IMR-90 (cell line): ENCODE measurements at regions not wholly inside any gene's neighbourhood (a gene's known extent, or its start where the extent isn't known, plus 50 kb on each side); places are given as distances from the start of the nearest gene placed in this dataset.

ENCODE experiments used
- ATAC-seq: fragments of 200-7000 bp; cut with Tn5 transposase; 2 replicates; pipeline ENCODE4 v1.9.1; 2020; ENCODE audit warnings: low read depth, mild to moderate bottlenecking, moderate library complexity
- BruUV-seq: library from RNA; stranded (reverse); fragments of 400-500 nt; replicated peaks from 2 replicates; lab custom pipeline; 2021; lab: Mats Ljungman, UMichigan
- CTCF ChIA-PET: fragments of 300-600 bp; formaldehyde crosslinking; extraction: SDS; loops from one replicate; lab custom pipeline; 2021; ENCODE audit warnings: antibody characterized with exemption; lab: Yijun Ruan, JAX
- POLR2A ChIA-PET: fragments of 300-600 bp; sonication (Branson Sonifier 250); formaldehyde crosslinking; loops from one replicate; lab custom pipeline; 2022; ENCODE audit warnings: antibody characterized with exemption; ENCODE audit not compliant: unreplicated experiment; lab: Charles Lee
- DNase-seq: peaks from one replicate; pipeline ENCODE4 v3.0.0; 2013
- H2AFZ ChIP-seq: replicated peaks from 2 replicates; pipeline ENCODE3; 2013; ENCODE audit warnings: low read length, mild to moderate bottlenecking; ENCODE audit not compliant: poor library complexity
- H2AK5ac ChIP-seq: 2 replicates; pipeline ENCODE4 v1.6.1; 2013; ENCODE audit warnings: low read depth, low read length, inconsistent platforms
- H2AK9ac ChIP-seq: replicated peaks from 2 replicates; pipeline ENCODE3; 2013; ENCODE audit warnings: mild to moderate bottlenecking, low read depth, low read length, moderate library complexity; ENCODE audit not compliant: poor library complexity
- H2BK120ac ChIP-seq: 2 replicates; pipeline ENCODE4 v1.6.1; 2013; ENCODE audit warnings: low read depth, low read length, inconsistent platforms
- H2BK15ac ChIP-seq: 3 replicates; pipeline ENCODE4 v1.6.1; 2013; ENCODE audit warnings: low read depth, low read length, inconsistent platforms
- H2BK20ac ChIP-seq: 2 replicates; pipeline ENCODE4 v1.6.1; 2013; ENCODE audit warnings: low read depth, mild to moderate bottlenecking, inconsistent platforms, low read length, moderate library complexity
- H2BK5ac ChIP-seq: 2 replicates; pipeline ENCODE4 v1.6.1; 2013; ENCODE audit warnings: mild to moderate bottlenecking, low read depth, low read length, inconsistent platforms; ENCODE audit not compliant: poor library complexity, severe bottlenecking
- H3K14ac ChIP-seq: replicated peaks from 2 replicates; pipeline ENCODE4 v1.6.1; 2013; ENCODE audit warnings: low read depth, low read length, inconsistent platforms
- H3K18ac ChIP-seq: 2 replicates; pipeline ENCODE4 v1.6.1; 2013; ENCODE audit warnings: low read depth, low read length, control low read depth
- H3K23ac ChIP-seq: 2 replicates; pipeline ENCODE4 v1.6.1; 2013; ENCODE audit warnings: low read depth, low read length, inconsistent platforms
- H3K27ac ChIP-seq: 2 replicates; pipeline ENCODE4 v1.5.1; 2013; ENCODE audit warnings: mild to moderate bottlenecking, control low read depth, low read length; ENCODE audit not compliant: insufficient read depth
- H3K27me3 ChIP-seq: 2 replicates; pipeline ENCODE4 v1.6.1; 2013; ENCODE audit warnings: low read length; ENCODE audit not compliant: control insufficient read depth, insufficient read depth
- H3K36me3 ChIP-seq: 2 replicates; pipeline ENCODE4 v1.6.1; 2013; ENCODE audit warnings: low read length, mixed read lengths; ENCODE audit not compliant: control insufficient read depth, insufficient read depth
- H3K4ac ChIP-seq: 2 replicates; pipeline ENCODE4 v1.6.1; 2013; ENCODE audit warnings: low read depth, low read length, inconsistent platforms
- H3K4me1 ChIP-seq: 2 replicates; pipeline ENCODE4 v1.6.1; 2013; ENCODE audit warnings: low read length, mixed read lengths; ENCODE audit not compliant: control insufficient read depth, insufficient read depth
- H3K4me2 ChIP-seq: 2 replicates; pipeline ENCODE4 v1.6.1; 2013; ENCODE audit warnings: low read depth, mild to moderate bottlenecking, control low read depth, low read length, moderate library complexity
- H3K4me3 ChIP-seq: 2 replicates; pipeline ENCODE4 v1.5.1; 2013; ENCODE audit warnings: low read depth, mild to moderate bottlenecking, control low read depth, low read length, moderate library complexity; ENCODE audit not compliant: insufficient read depth
- H3K56ac ChIP-seq: 2 replicates; pipeline ENCODE4 v1.6.1; 2013; ENCODE audit warnings: low read length, inconsistent platforms; ENCODE audit not compliant: insufficient read depth; ENCODE audit errors: extremely low read depth
- H3K79me1 ChIP-seq, 2 experiments: 2 replicates each; pipeline ENCODE4 v1.6.1; 2013; ENCODE audit warnings: low read length in 2 of 2, inconsistent platforms in 1 of 2, low read depth in 1 of 2
- H3K9ac ChIP-seq: 2 replicates; pipeline ENCODE4 v1.6.1; 2013; ENCODE audit warnings: low read depth, low read length, control low read depth
- H3K9me1 ChIP-seq: 2 replicates; pipeline ENCODE4 v1.6.1; 2013; ENCODE audit warnings: low read length, inconsistent platforms; ENCODE audit not compliant: insufficient read depth
- H3K9me3 ChIP-seq: 2 replicates; pipeline ENCODE4 v1.6.1; 2013; ENCODE audit warnings: low read length; ENCODE audit not compliant: control insufficient read depth, insufficient read depth
- H4K20me1 ChIP-seq: 2 replicates; pipeline ENCODE4 v1.6.1; 2013; ENCODE audit warnings: low read length, inconsistent platforms; ENCODE audit not compliant: insufficient read depth
- H4K5ac ChIP-seq: 2 replicates; pipeline ENCODE4 v1.6.1; 2013; ENCODE audit warnings: mild to moderate bottlenecking, low read depth, low read length, control low read depth
- H4K8ac ChIP-seq, 2 experiments: 2 replicates each; pipeline ENCODE4 v1.6.1; 2013; ENCODE audit warnings: low read depth in 2 of 2, low read length in 2 of 2, control low read depth in 1 of 2, inconsistent platforms in 1 of 2
- H4K91ac ChIP-seq: 2 replicates; pipeline ENCODE4 v1.6.1; 2013; ENCODE audit warnings: low read depth, low read length, inconsistent platforms; ENCODE audit not compliant: insufficient read depth
- CTCF ChIP-seq: conservative IDR thresholded peaks from 2 replicates; pipeline ENCODE4 v1.5.1; 2012; ENCODE audit warnings: mild to moderate bottlenecking, low read depth, low read length, improper control_type of control experiment
- MAFK ChIP-seq: IDR thresholded peaks from 2 replicates; pipeline ENCODE4 v1.6.1; 2012; ENCODE audit warnings: low read depth, low read length, improper control_type of control experiment
- MAZ ChIP-seq: IDR thresholded peaks from 2 replicates; pipeline ENCODE4 v1.6.1; 2012; ENCODE audit warnings: low read depth, mild to moderate bottlenecking, low read length, improper control_type of control experiment, moderate library complexity, borderline replicate concordance
- RCOR1 ChIP-seq: IDR thresholded peaks from 2 replicates; pipeline ENCODE4 v1.6.1; 2012; ENCODE audit warnings: mild to moderate bottlenecking, low read length, improper control_type of control experiment; ENCODE audit not compliant: insufficient replicate concordance
- WGBS, 2 experiments: methylation state at CpG; one replicate each; pipeline versions ENCODE4 v1.1.5 to v1.1.7; 2013; ENCODE audit warnings: missing lambda C conversion rate in 2 of 2; ENCODE audit not compliant: insufficient read length in 1 of 2; ENCODE audit errors: extremely low coverage in 2 of 2; 5-methylcytosine and 5-hydroxymethylcytosine counted together
- dilution Hi-C: fragments of 300-500 bp; cut with HindIII; formaldehyde crosslinking; loops from one replicate; pipeline ENCODE4 v1.14.3; 2018; ENCODE audit warnings: low sequenced_read_pairs; ENCODE audit not compliant: unreplicated experiment
- in situ Hi-C: fragments of 300-500 bp; cut with MboI; formaldehyde crosslinking; loops from 3 replicates; pipeline ENCODE4 v1.14.3; 2019; ENCODE audit warnings: low sequenced_read_pairs, inconsistent platforms, mixed read lengths
- intact Hi-C: fragments of 100-400 bp; cut with micrococcal nuclease; formaldehyde crosslinking; loops from 2 replicates; pipeline ENCODE4 v1.10.0; 2022

- DNase-seq = peak; percentile 35
- dilution Hi-C loops = no loop called here
- no peak overlapping the region for H3K4me3 ChIP-seq
These were observed 325.4 kb upstream of the SEMA3C start for GRCh38 chr7:81244224-81244623.

More at GRCh38 chr7:81244224-81244623, 325.4 kb upstream of the SEMA3C start:
- H2BK20ac ChIP-seq = no peak overlapping the region
- POLR2A ChIA-PET = no interaction called here
- H3K9me3 ChIP-seq = no peaks in the 10 kb centered on the region
- H4K20me1 ChIP-seq = no peaks in the 10 kb centered on the region
- H3K27me3 ChIP-seq = no peaks in the 10 kb centered on the region
- H3K36me3 ChIP-seq = no peaks in the 10 kb centered on the region
- H3K4ac ChIP-seq = no peak overlapping the region
- H3K4me2 ChIP-seq = no peak overlapping the region
- no peak overlapping the region for H2BK5ac ChIP-seq
- BruUV-seq = no TSS peak
- H2AFZ ChIP-seq = no peak overlapping the region
- no peak overlapping the region for H3K23ac ChIP-seq
- no peak overlapping the region for H4K8ac ChIP-seq
- no peak for ATAC-seq
- H2BK120ac ChIP-seq = no peak overlapping the region
- H3K9ac ChIP-seq = no peak overlapping the region
- H3K56ac ChIP-seq = no peak overlapping the region
- no peaks in the 10 kb centered on the region for H3K9me1 ChIP-seq
- TF ChIP-seq MAFK (peak; percentile 17; the same call in 1 of the 2 replicates), RCOR1 (no peak), MAZ (no peak), CTCF (0 out of 2 replicates have a peak, but pooled peaks have one; percentile 3)
- no peak overlapping the region for H3K18ac ChIP-seq
- no peak overlapping the region for H4K91ac ChIP-seq
- H4K5ac ChIP-seq = no peak overlapping the region
- H3K4me1 ChIP-seq = no peaks in the 10 kb centered on the region
- in situ Hi-C loops (no loop called here), intact Hi-C loops (no loop called here)
- no peak overlapping the region for H2AK9ac ChIP-seq
- no peak overlapping the region for H2BK15ac ChIP-seq
- H3K27ac ChIP-seq = no peak overlapping the region
- CTCF ChIA-PET = no interaction called here
- H3K79me1 ChIP-seq = no peaks in the 10 kb centered on the region
- no peak overlapping the region for H3K14ac ChIP-seq
- no CpG with 5 or more reads among the region's 3 CpGs for WGBS, 2 experiments
- H2AK5ac ChIP-seq = no peak overlapping the region
